ENCODE measurements at regions not wholly inside any gene's neighbourhood (a gene's known extent, or its start where the extent isn't known, plus 50 kb on each side); places are given as distances from the start of the nearest gene placed in this dataset.

GRCh38 chr11:24391167-24391566 lies 105.7 kb upstream of the LUZP2 start:
- TF ChIP-seq CTCF (conservative IDR thresholded peaks at IDR 0.05; ENCODE audit: control insufficient read depth, insufficient read depth, low read depth, low read length) = no peak
- H3K4me3 ChIP-seq (ENCODE audit: control insufficient read depth, low read depth, low read length) = no peak overlapping the region
- peak; percentile 30 for DNase-seq (ENCODE audit: low read depth)

- no peak overlapping the region for H3K4me3 ChIP-seq (ENCODE audit: control insufficient read depth, low read depth, low read length)
- no peak for DNase-seq (ENCODE audit: low read depth)
- no peak for TF ChIP-seq CTCF (conservative IDR thresholded peaks at IDR 0.05; ENCODE audit: control insufficient read depth, insufficient read depth, low read depth, low read length)
Observed at GRCh38 chr11:24400059-24400665, 96.7 kb upstream of the LUZP2 start.

GRCh38 chr11:24406389-24406788 lies 90.5 kb upstream of the LUZP2 start:
- H3K4me3 ChIP-seq (ENCODE audit: control insufficient read depth, low read depth, low read length) = no peak overlapping the region
- no peak for DNase-seq (ENCODE audit: low read depth)
- TF ChIP-seq CTCF (conservative IDR thresholded peaks at IDR 0.05; ENCODE audit: control insufficient read depth, insufficient read depth, low read depth, low read length) = no peak

GRCh38 chr11:24406980-24407379 lies 89.9 kb upstream of the LUZP2 start:
- no peak overlapping the region for H3K4me3 ChIP-seq (ENCODE audit: control insufficient read depth, low read depth, low read length)
- no peak for TF ChIP-seq CTCF (conservative IDR thresholded peaks at IDR 0.05; ENCODE audit: control insufficient read depth, insufficient read depth, low read depth, low read length)
- DNase-seq (ENCODE audit: low read depth) = no peak

- no peak for TF ChIP-seq CTCF (conservative IDR thresholded peaks at IDR 0.05; ENCODE audit: control insufficient read depth, insufficient read depth, low read depth, low read length)
- no peak overlapping the region for H3K4me3 ChIP-seq (ENCODE audit: control insufficient read depth, low read depth, low read length)
- no peak for DNase-seq (ENCODE audit: low read depth)
Observed at GRCh38 chr11:24407733-24408132, 89.1 kb upstream of the LUZP2 start.

- no peak overlapping the region for H3K4me3 ChIP-seq (ENCODE audit: control insufficient read depth, low read depth, low read length)
- no peak for TF ChIP-seq CTCF (conservative IDR thresholded peaks at IDR 0.05; ENCODE audit: control insufficient read depth, insufficient read depth, low read depth, low read length)
- DNase-seq (ENCODE audit: low read depth) = no peak
Observed at GRCh38 chr11:24408202-24408601, 88.7 kb upstream of the LUZP2 start.

- no peak for DNase-seq (ENCODE audit: low read depth)
- no peak for TF ChIP-seq CTCF (conservative IDR thresholded peaks at IDR 0.05; ENCODE audit: control insufficient read depth, insufficient read depth, low read depth, low read length)
Observed at GRCh38 chr11:24411791-24412190, 85.1 kb upstream of the LUZP2 start.

More at GRCh38 chr11:24411791-24412190, 85.1 kb upstream of the LUZP2 start:
- H3K4me3 ChIP-seq (ENCODE audit: control insufficient read depth, low read depth, low read length) = no peak overlapping the region
